Stimulated activated memory B cell treated with anti-CD40 and anti-IgM and Interleukin-4, amounts not matched to agents 10 μg/mL and 1 μg/mL and 100 μg/mL, for 72 hours (primary cell): ENCODE measurements at regions not wholly inside any gene's neighbourhood (a gene's known extent, or its start where the extent isn't known, plus 50 kb on each side); places are given as distances from the start of the nearest gene placed in this dataset.
"Not testable (repeated sequence)": the region's sequence is repeated elsewhere in the genome, so short reads cannot be mapped to it uniquely, and the experiment has no call there.

Source experiments
- ATAC-seq: fragments of 150-1000 bp; cut with Tn5 transposase; 2 replicates; pipeline ENCODE4 v1.10.0; 2021
- H3K27ac Mint-ChIP-seq: one replicate; pipeline ENCODE4 v1.8.0; 2022; ENCODE audit warnings: mild to moderate bottlenecking, mixed read lengths
- H3K27me3 Mint-ChIP-seq: one replicate; pipeline ENCODE4 v1.8.0; 2022; ENCODE audit warnings: mixed read lengths
- H3K36me3 Mint-ChIP-seq: one replicate; pipeline ENCODE4 v1.8.0; 2022; ENCODE audit warnings: mixed read lengths
- H3K4me1 Mint-ChIP-seq: one replicate; pipeline ENCODE4 v1.8.0; 2022; ENCODE audit warnings: mixed read lengths
- H3K4me3 Mint-ChIP-seq: one replicate; pipeline ENCODE4 v1.8.0; 2022; ENCODE audit warnings: mild to moderate bottlenecking, moderate library complexity, mixed read lengths
- H3K9me3 Mint-ChIP-seq: one replicate; pipeline ENCODE4 v1.8.0; 2022; ENCODE audit warnings: mixed read lengths

- H3K36me3 Mint-ChIP-seq, result no peaks in the 10 kb centered on the region
- no peak overlapping the region for H3K27ac Mint-ChIP-seq
- no peak for ATAC-seq
- H3K9me3 Mint-ChIP-seq, result no peaks in the 10 kb centered on the region
- no peaks in the 10 kb centered on the region for H3K27me3 Mint-ChIP-seq
- peaks cover 6% of the 10 kb centered on the region for H3K4me1 Mint-ChIP-seq
- H3K4me3 Mint-ChIP-seq, result no peak overlapping the region
Observed at GRCh38 chr2:194100201-194100600, 1556.8 kb upstream of the SLC39A10 start.

DNA sequence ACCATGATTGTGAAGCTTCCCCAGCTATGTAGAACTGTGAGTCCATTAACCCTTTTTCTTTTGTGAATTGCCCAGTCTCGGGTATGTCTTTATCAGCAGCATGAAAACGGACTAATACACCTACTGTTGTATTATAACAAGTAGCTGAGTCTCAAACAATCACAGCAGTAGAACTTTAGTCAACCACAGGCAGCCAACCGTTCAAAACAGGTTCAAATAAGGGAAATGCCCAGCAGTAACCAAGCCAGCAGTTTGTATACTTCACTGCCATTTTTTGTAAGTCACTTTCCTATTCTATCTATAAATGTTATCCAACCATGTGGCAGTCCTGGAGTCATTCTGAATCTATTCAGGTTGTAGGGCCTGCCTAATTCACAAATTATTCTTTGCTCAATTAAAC, 1560.6 kb upstream of the SLC39A10 start:
- no peaks in the 10 kb centered on the region for H3K4me1 Mint-ChIP-seq
- no peaks in the 10 kb centered on the region for H3K9me3 Mint-ChIP-seq
- no peak overlapping the region for H3K27ac Mint-ChIP-seq

DNA sequence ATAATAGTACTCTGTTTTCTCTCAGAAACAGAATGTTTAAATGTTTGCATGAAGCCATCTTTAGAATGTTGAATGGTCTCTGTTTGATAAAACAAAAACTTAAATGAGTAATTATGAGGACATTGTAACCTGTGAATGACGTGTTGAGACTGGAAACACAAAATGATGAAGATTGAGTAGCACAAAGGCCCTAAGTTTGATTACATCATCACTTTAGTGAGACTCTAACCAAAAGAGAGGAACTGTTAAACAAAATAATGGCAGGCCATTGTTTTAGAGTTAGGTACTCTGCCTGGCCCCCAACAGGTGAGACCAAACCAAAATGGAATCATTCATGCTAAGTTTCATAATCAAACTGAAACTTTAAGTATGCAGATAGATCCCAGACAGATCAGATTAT, 1561.7 kb upstream of the SLC39A10 start:
- Mint-ChIP-seq H3K4me1 (no peaks in the 10 kb centered on the region), H3K27me3 (no peaks in the 10 kb centered on the region), H3K27ac (no peak overlapping the region), H3K9me3 (no peaks in the 10 kb centered on the region), H3K36me3 (no peaks in the 10 kb centered on the region), H3K4me3 (no peak overlapping the region)
- no peak for ATAC-seq

More for the DNA sequence above, 1560.6 kb upstream of the SLC39A10 start:
- no peak overlapping the region for H3K4me3 Mint-ChIP-seq
- H3K36me3 Mint-ChIP-seq, result no peaks in the 10 kb centered on the region
- no peak for ATAC-seq
- no peaks in the 10 kb centered on the region for H3K27me3 Mint-ChIP-seq

DNA sequence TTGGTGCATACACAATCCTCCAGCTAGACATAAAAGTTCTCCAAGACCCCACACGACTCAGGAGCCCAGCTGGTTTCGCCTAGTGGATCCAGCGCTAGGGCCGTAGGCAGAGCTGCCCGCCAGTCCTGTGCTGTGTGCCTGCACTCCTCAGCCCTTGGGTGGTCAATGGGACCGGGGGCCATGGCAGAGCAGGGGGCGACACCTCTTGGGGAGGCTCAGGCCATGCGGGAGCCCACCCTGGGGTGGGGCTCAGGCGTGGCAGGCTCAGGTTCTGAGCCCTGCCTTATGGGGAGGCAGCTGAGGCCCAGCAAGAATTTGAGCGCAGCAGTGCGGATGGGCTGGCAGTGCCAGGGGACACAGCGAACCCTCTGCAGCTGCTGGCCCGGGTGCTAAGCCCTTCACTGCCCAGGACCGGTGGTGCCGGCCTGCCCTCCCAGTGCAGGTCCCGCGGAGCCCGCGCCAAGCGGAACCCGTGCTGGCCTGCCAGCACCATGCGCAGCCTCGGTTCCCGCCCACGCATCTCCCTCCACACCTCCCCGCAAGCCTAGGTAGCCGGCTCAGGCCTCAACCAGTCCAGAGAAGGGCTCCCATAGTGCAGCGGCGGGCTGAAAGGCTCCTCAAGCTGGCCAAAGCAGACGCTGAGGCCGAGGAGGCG, 1566.6 kb upstream of the SLC39A10 start:
- Mint-ChIP-seq H3K9me3 (peaks cover 3% of the 10 kb centered on the region), H3K4me3 (no peak overlapping the region), H3K36me3 (no peaks in the 10 kb centered on the region), H3K27ac (no peak overlapping the region), H3K27me3 (no peaks in the 10 kb centered on the region), H3K4me1 (peaks cover 8% of the 10 kb centered on the region)
- peak; percentile 36 for ATAC-seq

DNA sequence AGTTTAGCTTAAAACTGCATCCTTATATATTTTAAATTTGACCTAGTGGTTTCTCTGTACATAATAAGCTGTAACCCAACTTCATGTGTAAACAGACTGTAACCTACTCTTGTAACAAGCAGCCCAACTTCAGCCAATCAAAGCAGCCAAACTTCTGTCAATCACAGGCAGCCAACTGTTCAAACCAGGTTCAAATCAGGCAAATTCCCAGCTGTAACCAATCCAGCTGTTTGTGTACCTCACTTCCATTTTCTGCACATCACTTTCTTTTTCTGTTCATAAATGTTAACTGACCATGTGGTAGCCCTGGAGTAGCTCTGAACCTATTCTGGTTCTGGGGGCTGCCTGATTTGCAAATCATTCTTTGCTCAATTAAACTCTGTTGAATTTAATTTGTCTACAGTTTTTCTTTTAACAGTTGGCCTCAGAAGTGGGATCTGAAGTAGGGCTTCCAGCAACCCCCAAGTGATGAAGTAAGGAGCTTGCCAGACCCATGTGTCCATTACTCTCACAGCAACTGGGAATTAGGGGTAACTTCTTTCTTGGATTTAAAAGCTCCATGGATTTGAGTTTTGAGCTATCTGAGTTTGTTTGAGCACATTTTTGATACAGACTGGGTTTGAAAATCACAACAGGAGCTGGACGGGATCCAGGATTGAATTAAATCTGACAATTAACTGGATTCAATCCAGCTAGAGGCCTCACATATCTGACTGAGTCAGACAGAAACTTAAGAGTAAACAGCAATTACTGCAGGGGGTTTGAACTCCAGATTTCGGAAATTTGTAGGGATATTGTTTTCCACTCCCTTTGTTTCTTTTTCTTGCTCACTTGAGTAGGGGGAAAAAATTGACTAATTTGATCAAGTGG, 1569.7 kb upstream of the SLC39A10 start:
- no peak for ATAC-seq
- Mint-ChIP-seq H3K4me3 (no peak overlapping the region), H3K4me1 (peaks cover 8% of the 10 kb centered on the region), H3K27me3 (no peaks in the 10 kb centered on the region), H3K27ac (no peak overlapping the region), H3K9me3 (peaks cover 3% of the 10 kb centered on the region), H3K36me3 (no peaks in the 10 kb centered on the region)

GRCh38 chr2:194086129-194086528, 1570.9 kb upstream of the SLC39A10 start:
- ATAC-seq, result no peak
- Mint-ChIP-seq H3K4me1 (peaks cover 8% of the 10 kb centered on the region), H3K9me3 (peaks cover 3% of the 10 kb centered on the region), H3K27me3 (no peaks in the 10 kb centered on the region), H3K4me3 (no peak overlapping the region), H3K27ac (no peak overlapping the region), H3K36me3 (no peaks in the 10 kb centered on the region)

- no peaks in the 10 kb centered on the region for H3K27me3 Mint-ChIP-seq
- H3K27ac Mint-ChIP-seq, result no peak overlapping the region
- no peaks in the 10 kb centered on the region for H3K4me1 Mint-ChIP-seq
- no peak for ATAC-seq
- H3K9me3 Mint-ChIP-seq, result no peaks in the 10 kb centered on the region
- H3K36me3 Mint-ChIP-seq, result no peaks in the 10 kb centered on the region
- H3K4me3 Mint-ChIP-seq, result no peak overlapping the region
Observed at GRCh38 chr2:194079989-194080388, 1577.0 kb upstream of the SLC39A10 start.

- H3K4me1 Mint-ChIP-seq, result no peaks in the 10 kb centered on the region
Observed at GRCh38 chr2:194077366-194077765, 1579.7 kb upstream of the SLC39A10 start.

DNA sequence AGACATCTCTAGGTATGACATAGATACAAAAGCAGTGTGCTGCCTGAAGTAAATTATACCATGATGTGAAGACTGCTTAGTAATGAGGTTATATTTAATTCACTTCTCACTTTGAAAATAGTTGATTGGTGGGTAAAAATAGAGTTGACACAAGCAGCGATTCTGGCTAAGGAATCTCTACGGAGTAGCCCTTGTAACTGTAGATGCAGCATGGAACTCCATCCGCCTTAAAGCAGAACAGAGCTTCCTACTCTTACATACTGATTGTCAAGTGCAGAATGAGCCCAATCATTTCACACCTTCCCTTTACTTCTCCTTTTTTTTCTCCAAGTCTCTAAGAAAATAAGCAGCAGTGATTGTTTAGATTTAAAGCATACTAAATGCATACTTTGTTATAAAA, 1594.6 kb upstream of the SLC39A10 start:
- Mint-ChIP-seq H3K4me1 (peaks cover 12% of the 10 kb centered on the region), H3K36me3 (no peaks in the 10 kb centered on the region), H3K27me3 (no peaks in the 10 kb centered on the region), H3K27ac (no peak overlapping the region), H3K9me3 (peaks cover 3% of the 10 kb centered on the region), H3K4me3 (no peak overlapping the region)
- no peak for ATAC-seq

More at GRCh38 chr2:194077366-194077765, 1579.7 kb upstream of the SLC39A10 start:
- H3K27ac Mint-ChIP-seq, result no peak overlapping the region
- no peaks in the 10 kb centered on the region for H3K36me3 Mint-ChIP-seq
- no peaks in the 10 kb centered on the region for H3K9me3 Mint-ChIP-seq
- ATAC-seq, result no peak
- no peaks in the 10 kb centered on the region for H3K27me3 Mint-ChIP-seq
- H3K4me3 Mint-ChIP-seq, result no peak overlapping the region

DNA sequence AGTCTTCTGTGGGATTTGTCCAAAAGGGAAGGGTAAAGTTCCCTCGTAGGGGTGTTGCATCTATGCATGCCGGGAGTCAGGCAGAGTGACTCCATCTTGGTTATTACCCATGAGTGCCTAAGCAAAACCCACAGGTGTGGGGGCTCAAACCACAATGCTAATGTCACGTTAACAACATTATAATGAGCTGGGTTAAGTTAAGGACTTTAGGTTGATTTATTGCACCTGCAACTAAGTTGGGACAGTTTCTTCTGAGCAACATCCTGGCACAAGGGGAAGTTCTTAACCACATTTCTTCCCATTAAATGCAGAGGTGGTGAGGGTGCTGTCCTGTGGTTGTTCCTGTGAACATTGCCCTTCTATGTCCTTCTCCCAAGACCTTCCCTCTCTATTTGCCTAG, 1596.8 kb upstream of the SLC39A10 start:
- peak; percentile 70 for ATAC-seq
- H3K36me3 Mint-ChIP-seq, result no peaks in the 10 kb centered on the region
- no peak overlapping the region for H3K27ac Mint-ChIP-seq
- H3K4me3 Mint-ChIP-seq, result no peak overlapping the region
- peaks cover 3% of the 10 kb centered on the region for H3K9me3 Mint-ChIP-seq
- no peaks in the 10 kb centered on the region for H3K27me3 Mint-ChIP-seq
- peaks cover 12% of the 10 kb centered on the region for H3K4me1 Mint-ChIP-seq

DNA sequence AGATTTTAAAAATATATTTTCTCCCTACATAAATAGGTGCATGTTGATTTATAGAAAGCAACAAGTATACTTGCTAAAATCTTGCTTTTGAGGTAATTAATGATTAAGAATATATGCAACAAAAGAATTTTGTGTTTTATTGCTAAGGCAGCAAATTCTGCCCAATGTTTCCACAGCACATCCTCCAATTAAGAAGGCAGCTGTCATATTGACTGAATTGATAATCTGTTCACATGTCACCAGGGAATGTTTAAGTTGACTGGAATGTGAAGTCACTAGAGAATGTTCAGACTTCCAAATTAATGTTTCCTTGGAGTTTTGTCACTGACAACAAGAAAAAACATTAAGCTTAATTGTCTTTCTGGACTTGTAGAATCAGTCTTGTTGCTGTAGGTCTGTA, 1602.7 kb upstream of the SLC39A10 start:
- Mint-ChIP-seq H3K27me3 (no peaks in the 10 kb centered on the region), H3K9me3 (peaks cover 5% of the 10 kb centered on the region), H3K27ac (no peak overlapping the region), H3K4me3 (no peak overlapping the region), H3K4me1 (no peaks in the 10 kb centered on the region), H3K36me3 (no peaks in the 10 kb centered on the region)
- ATAC-seq, result no peak

DNA sequence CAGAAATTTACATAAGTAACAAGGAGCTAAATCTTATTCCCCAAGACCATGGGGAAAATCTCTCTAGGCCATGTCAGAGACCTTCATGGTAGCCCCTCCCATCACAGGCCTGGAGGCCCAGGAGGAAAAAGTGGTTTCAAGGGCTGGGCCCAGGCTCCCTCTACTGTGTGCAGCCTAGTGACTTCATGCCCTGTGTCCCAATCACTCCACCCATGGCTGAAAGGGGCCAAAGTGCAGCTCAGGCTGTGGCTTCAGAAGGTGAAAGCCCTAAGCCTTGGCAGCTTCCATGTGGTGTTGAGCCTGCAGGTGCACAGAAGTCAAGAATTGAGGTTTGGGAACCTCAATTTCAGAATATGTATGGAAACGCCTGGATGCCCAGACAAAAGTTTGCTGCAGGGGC, 1612.7 kb upstream of the SLC39A10 start:
- no peak overlapping the region for H3K27ac Mint-ChIP-seq

DNA sequence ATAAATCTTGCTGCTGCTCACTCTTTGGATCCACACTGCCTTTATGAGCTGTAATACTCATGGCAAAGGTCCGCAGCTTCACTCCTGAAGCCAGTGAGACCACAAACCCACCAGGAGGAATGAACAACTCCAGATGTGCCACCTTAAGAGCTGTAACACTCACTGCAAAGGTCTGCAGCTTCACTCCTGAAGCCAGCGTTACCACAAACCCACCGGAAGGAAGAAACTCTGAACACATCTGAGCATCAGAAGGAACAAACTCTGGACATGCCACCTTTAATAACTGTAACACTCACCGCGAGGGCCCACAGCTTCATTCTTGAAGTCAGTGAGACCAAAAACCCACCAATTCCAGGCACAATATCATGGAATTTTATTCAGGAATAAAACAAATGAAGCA, 1635.9 kb upstream of the SLC39A10 start:
- H3K27ac Mint-ChIP-seq, H3K4me3 Mint-ChIP-seq, H3K27me3 Mint-ChIP-seq: not testable (repeated sequence)

More for the DNA sequence above, 1612.7 kb upstream of the SLC39A10 start:
- no peaks in the 10 kb centered on the region for H3K36me3 Mint-ChIP-seq
- no peaks in the 10 kb centered on the region for H3K4me1 Mint-ChIP-seq
- no peak for ATAC-seq
- H3K27me3 Mint-ChIP-seq, result no peaks in the 10 kb centered on the region
- H3K4me3 Mint-ChIP-seq, result no peak overlapping the region
- no peaks in the 10 kb centered on the region for H3K9me3 Mint-ChIP-seq

DNA sequence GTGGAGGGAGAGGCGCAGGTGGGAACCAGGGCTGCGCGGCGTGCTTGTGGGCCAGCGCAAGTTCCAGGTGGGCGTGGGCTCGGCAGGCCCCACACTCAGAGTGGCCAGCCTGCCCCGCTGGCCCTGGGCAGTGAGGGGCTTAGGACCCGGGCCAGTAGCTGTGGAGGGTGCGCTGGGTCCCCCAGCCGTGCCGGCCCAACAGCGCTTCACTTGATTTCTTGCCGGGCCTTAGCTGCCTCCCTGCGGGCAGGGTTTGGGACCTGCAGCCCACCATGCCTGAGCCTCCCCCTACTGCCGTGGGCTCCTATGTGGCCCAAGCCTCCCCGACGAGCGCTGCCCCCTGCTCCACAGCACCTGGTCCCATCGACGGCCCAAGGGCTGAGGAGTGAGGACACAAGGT, 1636.9 kb upstream of the SLC39A10 start:
- no peaks in the 10 kb centered on the region for H3K36me3 Mint-ChIP-seq
- H3K4me3 Mint-ChIP-seq, result no peak overlapping the region
- no peaks in the 10 kb centered on the region for H3K27me3 Mint-ChIP-seq
- no peak overlapping the region for H3K27ac Mint-ChIP-seq
- peak; percentile 39 for ATAC-seq
- H3K9me3 Mint-ChIP-seq, result no peaks in the 10 kb centered on the region
- H3K4me1 Mint-ChIP-seq, result no peaks in the 10 kb centered on the region

More for the DNA sequence above, 1635.9 kb upstream of the SLC39A10 start:
- H3K36me3 Mint-ChIP-seq, ATAC-seq, H3K9me3 Mint-ChIP-seq, H3K4me1 Mint-ChIP-seq: not testable (repeated sequence)

DNA sequence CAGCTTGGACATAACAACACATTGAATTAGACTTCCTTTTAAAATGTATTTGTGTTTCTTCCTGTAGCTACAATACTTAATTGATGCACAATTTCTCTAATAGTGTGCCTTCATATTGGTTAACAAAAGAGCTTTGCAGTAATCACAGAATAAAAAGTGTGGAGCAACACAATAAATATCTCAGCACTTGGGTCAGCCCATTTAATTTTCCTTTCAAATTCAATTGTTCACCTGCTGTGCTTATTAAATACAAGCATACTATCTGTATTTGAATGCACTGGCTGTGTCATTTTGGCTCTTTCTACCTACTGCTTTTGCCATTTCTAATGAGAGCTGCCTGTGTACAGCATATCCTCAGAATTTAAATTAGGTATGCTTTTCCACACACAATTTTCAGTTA, 1641.3 kb upstream of the SLC39A10 start:
- Mint-ChIP-seq H3K9me3 (peaks cover 3% of the 10 kb centered on the region), H3K36me3 (no peaks in the 10 kb centered on the region), H3K4me1 (no peaks in the 10 kb centered on the region), H3K4me3 (no peak overlapping the region), H3K27me3 (no peaks in the 10 kb centered on the region), H3K27ac (no peak overlapping the region)
- no peak for ATAC-seq

DNA sequence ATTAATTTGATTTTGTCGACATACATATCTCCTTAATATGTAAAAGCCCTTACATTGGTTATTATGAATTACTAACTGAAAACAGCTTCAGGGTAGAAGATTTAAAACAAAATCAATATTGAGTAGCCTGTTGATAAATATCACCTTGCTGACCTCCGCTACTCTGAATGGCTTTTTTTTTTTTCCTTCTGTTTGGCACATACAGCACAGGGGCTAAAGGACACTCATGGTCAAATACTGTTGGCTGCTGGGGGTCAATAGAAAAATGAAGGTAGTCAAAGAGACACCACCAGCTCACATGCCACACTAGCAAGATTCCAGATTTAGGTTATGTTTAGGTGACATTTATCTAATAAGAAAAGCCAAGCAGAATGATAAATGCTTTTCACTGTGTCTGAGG, 1642.4 kb upstream of the SLC39A10 start:
- no peak for ATAC-seq
- Mint-ChIP-seq H3K27me3 (no peaks in the 10 kb centered on the region), H3K4me3 (no peak overlapping the region), H3K36me3 (peaks cover 1% of the 10 kb centered on the region), H3K4me1 (no peaks in the 10 kb centered on the region), H3K9me3 (peaks cover 4% of the 10 kb centered on the region), H3K27ac (no peak overlapping the region)
